ENCODE measurements at regions not wholly inside any gene's neighbourhood (a gene's known extent, or its start where the extent isn't known, plus 50 kb on each side); places are given as distances from the start of the nearest gene placed in this dataset.
"Not testable (repeated sequence)": the region's sequence is repeated elsewhere in the genome, so short reads cannot be mapped to it uniquely, and the experiment has no call there.

DNA sequence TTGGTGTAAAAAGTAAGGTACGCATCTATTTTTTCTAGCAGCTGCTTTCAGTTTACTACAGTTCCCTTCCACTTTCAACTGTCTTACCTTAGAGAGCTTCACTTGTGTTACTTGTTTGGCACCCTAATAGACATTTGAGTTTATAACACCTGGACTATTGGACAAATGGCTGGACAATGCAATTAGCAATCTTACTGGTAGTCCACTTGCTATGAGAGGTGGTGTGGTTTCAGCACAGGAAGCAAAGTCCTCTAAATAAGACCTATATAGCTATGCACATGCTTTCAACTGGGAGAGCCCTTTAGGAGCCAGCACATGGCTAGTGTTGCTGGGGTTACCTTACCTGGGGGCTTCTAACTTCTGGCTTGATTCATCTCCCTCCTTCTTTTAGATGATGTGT lies 119.6 kb upstream of the RANBP3L start:
- DNase-seq (ENCODE audit: low read depth, low spot score), result no peak
- H3K27ac ChIP-seq, result no peak overlapping the region
- H3K9ac ChIP-seq (ENCODE audit: insufficient read length), result no peak overlapping the region
- H3K4me3 ChIP-seq, result no peak overlapping the region
- TF ChIP-seq EZH2 (IDR thresholded peaks at IDR 0.05) (no peak), FOXP2 (optimal IDR thresholded peaks at IDR 0.05; ENCODE audit: control extremely low read depth, extremely low read length, insufficient read depth) (no peak), POLR2AphosphoS5 (IDR thresholded peaks at IDR 0.05; ENCODE audit: borderline replicate concordance, low read depth, low read length) (no peak)
- no peaks in the 10 kb centered on the region for H3K36me3 ChIP-seq (ENCODE audit: insufficient read depth, low read length)
- no peaks in the 10 kb centered on the region for H3K9me3 ChIP-seq (ENCODE audit: low read depth, low read length)

GRCh38 chr5:36422952-36423351 lies 121.2 kb upstream of the RANBP3L start:
- no peak overlapping the region for H3K27ac ChIP-seq
- no peak overlapping the region for H3K4me3 ChIP-seq
- no peaks in the 10 kb centered on the region for H3K9me3 ChIP-seq (ENCODE audit: low read depth, low read length)
- no peak for DNase-seq (ENCODE audit: low read depth, low spot score)
- no peak overlapping the region for H3K9ac ChIP-seq (ENCODE audit: insufficient read length)
- no peaks in the 10 kb centered on the region for H3K36me3 ChIP-seq (ENCODE audit: insufficient read depth, low read length)
- TF ChIP-seq FOXP2 (optimal IDR thresholded peaks at IDR 0.05; ENCODE audit: control extremely low read depth, extremely low read length, insufficient read depth) (no peak), POLR2AphosphoS5 (IDR thresholded peaks at IDR 0.05; ENCODE audit: borderline replicate concordance, low read depth, low read length) (no peak), EZH2 (IDR thresholded peaks at IDR 0.05) (no peak)

- Histone ChIP-seq H3K9ac (ENCODE audit: insufficient read length) (no peak overlapping the region), H3K36me3 (ENCODE audit: insufficient read depth, low read length) (no peaks in the 10 kb centered on the region), H3K4me3 (no peak overlapping the region), H3K27ac (no peak overlapping the region), H3K9me3 (ENCODE audit: low read depth, low read length) (no peaks in the 10 kb centered on the region)
- no peak for TF ChIP-seq POLR2AphosphoS5 (IDR thresholded peaks at IDR 0.05; ENCODE audit: borderline replicate concordance, low read depth, low read length)
- no peak for TF ChIP-seq FOXP2 (optimal IDR thresholded peaks at IDR 0.05; ENCODE audit: control extremely low read depth, extremely low read length, insufficient read depth)
- TF ChIP-seq EZH2 (IDR thresholded peaks at IDR 0.05), result no peak
- no peak for DNase-seq (ENCODE audit: low read depth, low spot score)
Observed at GRCh38 chr5:36423578-36424307, 122.0 kb upstream of the RANBP3L start.

- not testable (repeated sequence) for H3K4me3 ChIP-seq; H3K9me3 ChIP-seq (ENCODE audit: low read depth, low read length); H3K27ac ChIP-seq; H3K36me3 ChIP-seq (ENCODE audit: insufficient read depth, low read length); H3K9ac ChIP-seq (ENCODE audit: insufficient read length); DNase-seq (ENCODE audit: low read depth, low spot score)
Observed at GRCh38 chr5:36426070-36426469, 124.4 kb upstream of the RANBP3L start.

GRCh38 chr5:36435516-36435915 lies 133.8 kb upstream of the RANBP3L start:
- no peak for DNase-seq (ENCODE audit: low read depth, low spot score)

DNA sequence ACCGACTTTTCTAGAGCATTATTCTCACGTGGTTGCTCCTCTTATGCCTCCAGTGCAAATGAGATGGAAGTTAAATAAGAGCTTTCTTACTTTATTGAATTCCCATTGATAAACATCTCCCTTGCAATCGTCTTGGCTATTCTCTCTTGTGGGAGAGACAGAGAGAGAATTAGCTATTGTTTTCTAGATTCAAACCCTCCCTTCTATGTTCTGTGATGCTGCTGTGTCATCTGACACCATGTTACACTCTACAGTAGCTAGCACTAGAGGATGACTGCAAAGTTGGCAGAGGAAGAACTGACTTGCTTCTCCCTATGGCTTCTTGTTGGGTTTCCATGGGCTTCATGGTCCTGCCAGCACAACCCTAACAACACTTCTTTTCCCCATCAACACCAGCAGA lies 134.6 kb upstream of the RANBP3L start:
- Histone ChIP-seq H3K4me3 (no peak overlapping the region), H3K9ac (ENCODE audit: insufficient read length) (no peak overlapping the region), H3K36me3 (ENCODE audit: insufficient read depth, low read length) (no peaks in the 10 kb centered on the region), H3K9me3 (ENCODE audit: low read depth, low read length) (no peaks in the 10 kb centered on the region), H3K27ac (no peak overlapping the region)
- TF ChIP-seq POLR2AphosphoS5 (IDR thresholded peaks at IDR 0.05; ENCODE audit: borderline replicate concordance, low read depth, low read length) (no peak), FOXP2 (optimal IDR thresholded peaks at IDR 0.05; ENCODE audit: control extremely low read depth, extremely low read length, insufficient read depth) (no peak), EZH2 (IDR thresholded peaks at IDR 0.05) (no peak)
- no peak for DNase-seq (ENCODE audit: low read depth, low spot score)

More at GRCh38 chr5:36435516-36435915, 133.8 kb upstream of the RANBP3L start:
- Histone ChIP-seq H3K9me3 (ENCODE audit: low read depth, low read length) (no peaks in the 10 kb centered on the region), H3K4me3 (no peak overlapping the region), H3K9ac (ENCODE audit: insufficient read length) (no peak overlapping the region), H3K27ac (no peak overlapping the region), H3K36me3 (ENCODE audit: insufficient read depth, low read length) (no peaks in the 10 kb centered on the region)
- TF ChIP-seq EZH2 (IDR thresholded peaks at IDR 0.05), result no peak

DNA sequence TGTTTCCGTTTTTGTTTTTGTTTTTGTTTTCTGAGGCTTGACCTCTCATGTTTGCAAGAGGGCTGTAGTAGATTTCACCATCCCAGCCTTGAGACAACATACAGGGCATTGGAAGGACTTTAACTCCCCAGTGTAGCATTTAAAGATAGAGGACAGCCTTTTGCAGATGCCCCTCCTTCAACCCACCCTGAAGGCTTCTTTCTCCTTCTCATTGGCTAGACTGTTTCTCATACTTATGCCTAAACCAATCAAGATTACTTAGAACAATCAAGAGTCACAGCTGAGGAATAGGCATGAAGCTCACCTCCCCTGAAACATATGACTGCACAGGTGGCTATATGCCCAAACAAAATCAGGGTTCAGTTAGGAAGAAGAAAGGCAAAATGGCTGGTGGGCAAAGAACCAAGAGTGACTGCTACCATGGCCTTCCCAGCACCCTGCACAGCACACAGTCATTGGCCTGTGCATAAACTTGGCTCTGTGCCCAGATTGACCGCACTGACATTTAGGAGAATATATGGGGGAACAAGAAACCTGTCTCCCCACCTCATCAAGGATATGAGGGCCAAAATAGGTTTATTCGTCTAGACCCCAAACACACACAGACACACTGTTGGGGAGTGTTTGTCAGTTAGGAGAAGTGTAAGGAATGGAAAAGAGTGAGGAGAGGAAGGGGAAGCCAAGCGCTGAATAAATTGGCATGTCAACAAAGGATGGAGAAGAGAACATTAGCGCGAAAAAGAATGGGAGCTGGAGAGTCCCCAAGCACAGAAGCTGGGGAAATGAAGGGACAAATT lies 137.3 kb upstream of the RANBP3L start:
- no peak overlapping the region for H3K4me3 ChIP-seq
- DNase-seq (ENCODE audit: low read depth, low spot score), result no peak
- H3K9me3 ChIP-seq (ENCODE audit: low read depth, low read length), result no peaks in the 10 kb centered on the region
- no peak overlapping the region for H3K9ac ChIP-seq (ENCODE audit: insufficient read length)
- H3K27ac ChIP-seq, result no peak overlapping the region
- TF ChIP-seq FOXP2 (optimal IDR thresholded peaks at IDR 0.05; ENCODE audit: control extremely low read depth, extremely low read length, insufficient read depth), result no peak
- no peak for TF ChIP-seq POLR2AphosphoS5 (IDR thresholded peaks at IDR 0.05; ENCODE audit: borderline replicate concordance, low read depth, low read length)
- no peak for TF ChIP-seq EZH2 (IDR thresholded peaks at IDR 0.05)
- no peaks in the 10 kb centered on the region for H3K36me3 ChIP-seq (ENCODE audit: insufficient read depth, low read length)

- Histone ChIP-seq H3K27ac (no peak overlapping the region), H3K9me3 (ENCODE audit: low read depth, low read length) (no peaks in the 10 kb centered on the region), H3K36me3 (ENCODE audit: insufficient read depth, low read length) (no peaks in the 10 kb centered on the region), H3K4me3 (no peak overlapping the region), H3K9ac (ENCODE audit: insufficient read length) (no peak overlapping the region)
- TF ChIP-seq EZH2 (IDR thresholded peaks at IDR 0.05), result no peak
- TF ChIP-seq FOXP2 (optimal IDR thresholded peaks at IDR 0.05; ENCODE audit: control extremely low read depth, extremely low read length, insufficient read depth), result no peak
- no peak for TF ChIP-seq POLR2AphosphoS5 (IDR thresholded peaks at IDR 0.05; ENCODE audit: borderline replicate concordance, low read depth, low read length)
- no peak for DNase-seq (ENCODE audit: low read depth, low spot score)
Observed at GRCh38 chr5:36440300-36440699, 138.6 kb upstream of the RANBP3L start.

GRCh38 chr5:36441280-36441679 lies 139.6 kb upstream of the RANBP3L start:
- H3K4me3 ChIP-seq, result no peak overlapping the region
- no peaks in the 10 kb centered on the region for H3K9me3 ChIP-seq (ENCODE audit: low read depth, low read length)
- no peak overlapping the region for H3K27ac ChIP-seq
- H3K36me3 ChIP-seq (ENCODE audit: insufficient read depth, low read length), result no peaks in the 10 kb centered on the region
- TF ChIP-seq POLR2AphosphoS5 (IDR thresholded peaks at IDR 0.05; ENCODE audit: borderline replicate concordance, low read depth, low read length) (no peak), FOXP2 (optimal IDR thresholded peaks at IDR 0.05; ENCODE audit: control extremely low read depth, extremely low read length, insufficient read depth) (no peak), EZH2 (IDR thresholded peaks at IDR 0.05) (no peak)
- no peak for DNase-seq (ENCODE audit: low read depth, low spot score)
- H3K9ac ChIP-seq (ENCODE audit: insufficient read length), result no peak overlapping the region
